A673 (cell line): ENCODE measurements at regions not wholly inside any gene's neighbourhood (a gene's known extent, or its start where the extent isn't known, plus 50 kb on each side); places are given as distances from the start of the nearest gene placed in this dataset.

Source experiments
- EZH2 ChIP-seq: fragments of 200-600 bp; sonication (generic); IDR thresholded peaks from 2 replicates; pipeline ENCODE4 v1.6.1; 2017; ENCODE audit warnings: borderline replicate concordance, low read depth, mild to moderate bottlenecking, mixed read lengths, antibody characterized with exemption, low read length; ENCODE audit not compliant: poor library complexity, severe bottlenecking
- TF ChIP-seq, protein P1 (sequence below): fragments of 300-800, 200-600 bp; sonication (generic); conservative IDR thresholded peaks from 2 replicates; pipeline ENCODE4 v1.5.1; 2017; ENCODE audit warnings: low read depth, mild to moderate bottlenecking, antibody characterized with exemption, low read length, moderate library complexity, mixed read lengths

DNA sequence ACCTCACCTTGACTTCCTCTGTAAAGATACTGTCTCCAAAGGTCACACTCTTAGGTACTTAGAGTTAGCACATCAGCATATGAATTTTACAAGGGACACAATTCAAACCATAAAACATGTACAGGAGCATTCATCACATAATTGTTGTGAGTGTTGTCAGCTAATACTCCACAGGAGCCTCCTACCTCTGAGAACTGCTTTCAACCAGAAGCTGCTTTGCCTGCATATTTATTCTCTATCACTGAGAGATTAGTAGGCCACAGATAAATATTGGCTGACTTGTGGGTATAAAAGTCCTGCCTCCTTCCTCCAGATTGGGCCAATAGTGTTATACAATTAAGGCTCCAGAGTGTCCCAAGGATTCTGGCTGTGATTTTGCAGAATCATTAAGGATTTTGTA, 1207.0 kb downstream of the XPNPEP1 start:
- TF ChIP-seq, protein P1, sequence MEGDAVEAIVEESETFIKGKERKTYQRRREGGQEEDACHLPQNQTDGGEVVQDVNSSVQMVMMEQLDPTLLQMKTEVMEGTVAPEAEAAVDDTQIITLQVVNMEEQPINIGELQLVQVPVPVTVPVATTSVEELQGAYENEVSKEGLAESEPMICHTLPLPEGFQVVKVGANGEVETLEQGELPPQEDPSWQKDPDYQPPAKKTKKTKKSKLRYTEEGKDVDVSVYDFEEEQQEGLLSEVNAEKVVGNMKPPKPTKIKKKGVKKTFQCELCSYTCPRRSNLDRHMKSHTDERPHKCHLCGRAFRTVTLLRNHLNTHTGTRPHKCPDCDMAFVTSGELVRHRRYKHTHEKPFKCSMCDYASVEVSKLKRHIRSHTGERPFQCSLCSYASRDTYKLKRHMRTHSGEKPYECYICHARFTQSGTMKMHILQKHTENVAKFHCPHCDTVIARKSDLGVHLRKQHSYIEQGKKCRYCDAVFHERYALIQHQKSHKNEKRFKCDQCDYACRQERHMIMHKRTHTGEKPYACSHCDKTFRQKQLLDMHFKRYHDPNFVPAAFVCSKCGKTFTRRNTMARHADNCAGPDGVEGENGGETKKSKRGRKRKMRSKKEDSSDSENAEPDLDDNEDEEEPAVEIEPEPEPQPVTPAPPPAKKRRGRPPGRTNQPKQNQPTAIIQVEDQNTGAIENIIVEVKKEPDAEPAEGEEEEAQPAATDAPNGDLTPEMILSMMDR, result no peak
- TF ChIP-seq EZH2, result no peak
